GM18508 (cell line): ENCODE measurements at regions not wholly inside any gene's neighbourhood (a gene's known extent, or its start where the extent isn't known, plus 50 kb on each side); places are given as distances from the start of the nearest gene placed in this dataset.

Experiments
- ATAC-seq: cut with Tn5 transposase; IDR thresholded peaks from one replicate; pipeline ENCODE4 v1.9.1; 2021; ENCODE audit warnings: moderate number of reproducible peaks; ENCODE audit not compliant: insufficient read depth, unreplicated experiment

DNA sequence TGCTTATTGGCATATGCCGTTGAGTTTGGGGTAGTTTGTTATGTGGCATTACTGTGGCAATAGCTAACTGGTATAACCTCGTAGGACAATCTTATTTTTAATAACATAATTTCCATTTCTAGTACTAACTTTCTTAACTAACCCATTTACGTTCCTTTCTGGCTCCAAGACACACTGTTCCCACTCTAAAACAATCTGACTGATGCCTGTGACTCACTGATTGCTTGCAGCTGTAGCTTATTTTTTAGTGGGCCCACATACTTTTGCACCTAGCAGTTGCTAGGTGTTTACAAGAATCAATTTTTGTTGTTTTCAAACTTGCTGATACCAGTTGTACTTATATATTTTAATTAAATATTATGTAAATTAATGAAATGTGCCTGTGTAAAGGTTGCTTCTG, 52.2 kb downstream of the FAT3 start:
- ATAC-seq = no peak

DNA sequence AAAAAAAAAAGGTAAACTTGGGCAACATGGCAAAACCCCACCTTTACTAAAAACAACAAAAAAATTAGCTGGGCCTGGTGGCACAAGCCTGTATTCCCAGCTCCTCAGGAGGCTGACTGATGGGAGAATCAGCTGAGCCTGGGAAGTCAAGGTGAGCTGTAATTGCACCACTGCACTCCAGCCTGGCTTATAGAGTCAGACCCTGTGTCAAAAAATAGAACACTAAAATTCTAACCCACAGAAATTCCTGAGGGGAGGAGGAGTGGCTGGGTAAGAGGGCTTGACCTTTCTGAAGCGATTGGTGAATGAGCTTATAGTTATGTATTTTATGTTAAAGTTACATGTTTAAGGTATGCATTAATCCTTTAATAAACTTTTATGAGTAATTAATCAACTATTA, 53.3 kb downstream of the FAT3 start:
- no peak for ATAC-seq

DNA sequence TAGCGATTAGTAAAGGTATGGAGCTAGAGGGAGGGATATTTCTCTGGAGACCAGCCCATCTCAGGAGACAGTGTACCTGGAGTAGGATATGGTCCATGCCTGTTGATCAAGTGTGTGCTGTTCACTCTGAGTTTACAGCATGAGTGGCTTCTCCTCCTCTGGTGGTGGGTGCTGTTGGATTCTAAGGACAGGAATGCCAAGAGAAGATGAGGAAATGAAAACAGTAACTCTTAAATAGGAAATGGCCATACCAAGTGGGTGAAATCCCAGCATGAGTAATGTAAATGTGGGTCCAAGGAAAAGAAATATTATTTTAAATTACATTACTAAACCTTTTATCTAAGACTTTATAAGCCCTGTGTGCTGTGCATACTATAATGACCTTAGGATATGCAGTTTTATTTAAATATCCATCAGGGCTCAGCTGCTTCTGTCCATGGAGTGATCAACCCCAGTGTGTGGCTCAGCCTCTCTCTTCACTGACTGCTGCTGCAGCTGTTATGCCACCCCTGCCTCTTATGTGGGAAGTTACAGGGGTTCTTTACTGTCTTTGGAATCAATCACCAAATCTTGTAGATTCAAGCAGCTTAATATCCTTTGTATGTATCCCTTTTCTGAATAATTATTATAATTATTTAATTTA, 54.3 kb downstream of the FAT3 start:
- ATAC-seq = no peak

DNA sequence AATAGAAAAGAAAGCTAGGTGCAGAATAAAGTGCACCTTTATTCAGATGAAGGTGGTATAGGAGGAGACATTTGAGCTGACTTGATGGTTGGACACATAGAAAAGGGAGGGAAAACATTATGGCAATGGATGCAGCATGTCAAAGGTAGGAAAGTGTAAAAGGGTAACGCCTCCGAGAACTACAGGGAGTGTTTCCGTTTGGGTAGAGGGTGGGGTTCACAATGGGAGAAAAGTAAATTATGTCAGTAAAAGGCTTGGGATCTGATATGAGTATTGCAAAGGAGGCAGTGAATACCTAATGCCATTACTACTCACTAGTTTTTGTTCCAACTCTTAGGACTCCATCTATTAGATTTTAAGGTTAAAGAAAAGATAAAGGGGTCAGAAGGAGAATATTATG, 59.5 kb downstream of the FAT3 start:
- no peak for ATAC-seq

DNA sequence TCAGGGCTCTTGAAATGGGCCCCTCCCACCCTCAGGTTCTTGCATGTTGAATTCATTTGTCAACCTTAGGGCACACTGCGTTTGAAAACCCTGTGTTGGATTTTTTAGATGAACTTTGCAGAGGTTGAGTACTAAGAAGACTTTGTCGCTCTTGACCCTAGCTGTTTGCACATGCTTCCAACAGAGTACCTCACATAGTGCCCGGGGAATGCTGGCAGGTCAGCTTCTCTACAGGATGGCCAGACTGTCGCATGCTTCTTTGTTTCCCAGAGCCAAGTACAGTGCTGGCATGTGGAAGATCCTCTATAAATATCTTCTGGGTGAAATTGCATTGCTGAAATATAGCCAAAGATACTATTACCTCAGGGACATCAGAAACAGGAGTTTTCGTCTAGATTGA, 59.9 kb downstream of the FAT3 start:
- no peak for ATAC-seq

DNA sequence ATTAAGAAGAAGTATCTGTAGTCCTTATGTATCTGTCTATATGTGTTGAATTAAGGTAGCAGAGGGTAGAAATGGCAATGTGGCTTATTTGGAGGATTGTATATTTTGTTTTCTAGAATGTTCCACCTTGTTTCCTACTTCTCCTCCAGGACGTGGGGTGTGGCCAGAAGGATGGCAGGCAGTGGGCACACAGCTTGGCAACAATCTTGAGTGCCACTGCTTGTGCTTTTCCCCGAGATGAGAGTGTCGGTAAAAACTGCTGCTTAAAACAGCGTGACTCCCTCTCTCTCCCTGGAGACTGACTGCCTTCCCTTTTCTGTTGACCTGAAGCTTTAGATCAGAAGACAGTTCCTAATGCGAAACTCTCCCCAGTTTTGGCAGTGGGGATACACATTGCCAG, 61.2 kb downstream of the FAT3 start:
- ATAC-seq = no peak

DNA sequence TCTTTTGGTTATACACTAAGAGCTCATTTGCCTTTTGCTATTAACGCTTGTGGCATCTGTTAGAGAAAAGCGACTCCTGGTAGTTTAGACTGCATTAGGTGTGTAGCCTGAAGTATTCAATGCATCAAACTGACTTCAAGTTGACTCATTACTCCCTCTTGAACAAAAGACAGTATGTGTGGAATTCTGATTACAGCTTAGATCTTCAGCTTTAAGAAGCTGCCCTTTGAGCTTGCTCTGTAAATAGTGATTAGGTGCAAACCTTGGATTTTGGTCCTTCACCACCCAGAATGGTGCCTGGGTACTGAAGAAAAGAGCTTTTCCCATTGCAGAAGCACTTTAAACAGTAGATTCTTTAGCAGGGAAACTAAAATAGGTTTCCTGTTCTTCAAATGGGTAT, 62.1 kb downstream of the FAT3 start:
- ATAC-seq = no peak

DNA sequence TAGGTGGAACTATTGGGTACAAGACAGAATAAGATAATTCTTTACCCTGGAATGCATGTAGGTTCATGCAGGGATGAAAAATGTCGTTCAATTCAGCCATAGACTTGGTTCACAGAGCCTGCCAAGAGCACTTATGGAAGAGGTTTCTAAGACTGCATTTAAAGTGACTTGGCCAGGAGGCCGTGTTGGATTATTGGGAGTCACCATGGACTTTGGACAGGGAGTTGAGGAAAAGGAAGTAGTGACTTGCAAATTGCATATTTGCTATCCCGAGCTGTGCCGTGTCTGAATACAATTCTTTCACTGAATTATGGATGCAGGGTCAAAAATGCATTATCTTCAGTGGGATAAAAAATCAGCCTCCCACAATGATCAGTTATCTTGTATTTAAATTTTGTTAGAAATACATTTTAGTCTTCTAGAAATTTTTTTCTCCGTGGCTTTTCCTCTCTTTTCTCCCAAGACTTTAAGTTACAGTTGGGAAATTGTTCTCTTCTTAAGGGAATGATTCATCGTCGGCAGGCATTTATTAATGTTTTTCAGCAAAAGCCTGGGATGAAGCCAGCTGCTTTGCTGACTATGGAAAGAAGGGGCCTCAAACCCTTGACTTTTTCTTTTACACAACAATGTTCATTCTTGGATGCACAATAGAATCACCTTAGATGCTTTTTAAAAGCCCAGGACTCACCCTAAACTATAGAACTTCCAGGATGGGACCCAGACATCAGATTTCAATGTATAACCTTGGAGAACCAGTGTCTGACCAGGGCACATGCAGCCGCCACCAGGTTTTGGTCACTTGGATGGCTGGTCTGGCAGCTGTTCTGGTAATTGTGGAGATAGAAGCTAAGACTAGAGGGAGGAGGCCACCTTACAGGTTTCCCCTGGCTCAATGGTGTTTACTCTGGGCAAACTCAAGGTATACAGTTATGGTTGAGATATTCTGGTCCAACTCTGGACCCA, 70.8 kb downstream of the FAT3 start:
- no peak for ATAC-seq

DNA sequence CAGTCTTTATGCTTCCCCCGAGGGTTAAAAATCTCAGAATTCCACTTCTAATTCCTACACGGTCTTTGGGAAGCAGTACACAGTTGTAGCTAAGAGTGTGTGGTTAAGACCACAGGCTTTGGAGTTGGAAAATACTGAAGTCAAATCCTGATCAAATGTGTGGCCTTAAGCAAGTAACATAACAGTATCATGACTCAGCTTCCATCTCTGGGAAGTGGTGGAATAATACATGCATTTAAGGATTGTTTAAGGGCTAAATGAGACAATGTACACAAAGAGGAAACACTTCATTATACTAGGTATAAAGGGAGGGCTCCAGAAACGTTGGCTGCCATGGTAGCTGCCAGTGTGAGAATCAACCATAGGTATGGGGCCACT, 71.5 kb downstream of the FAT3 start:
- ATAC-seq = no peak

DNA sequence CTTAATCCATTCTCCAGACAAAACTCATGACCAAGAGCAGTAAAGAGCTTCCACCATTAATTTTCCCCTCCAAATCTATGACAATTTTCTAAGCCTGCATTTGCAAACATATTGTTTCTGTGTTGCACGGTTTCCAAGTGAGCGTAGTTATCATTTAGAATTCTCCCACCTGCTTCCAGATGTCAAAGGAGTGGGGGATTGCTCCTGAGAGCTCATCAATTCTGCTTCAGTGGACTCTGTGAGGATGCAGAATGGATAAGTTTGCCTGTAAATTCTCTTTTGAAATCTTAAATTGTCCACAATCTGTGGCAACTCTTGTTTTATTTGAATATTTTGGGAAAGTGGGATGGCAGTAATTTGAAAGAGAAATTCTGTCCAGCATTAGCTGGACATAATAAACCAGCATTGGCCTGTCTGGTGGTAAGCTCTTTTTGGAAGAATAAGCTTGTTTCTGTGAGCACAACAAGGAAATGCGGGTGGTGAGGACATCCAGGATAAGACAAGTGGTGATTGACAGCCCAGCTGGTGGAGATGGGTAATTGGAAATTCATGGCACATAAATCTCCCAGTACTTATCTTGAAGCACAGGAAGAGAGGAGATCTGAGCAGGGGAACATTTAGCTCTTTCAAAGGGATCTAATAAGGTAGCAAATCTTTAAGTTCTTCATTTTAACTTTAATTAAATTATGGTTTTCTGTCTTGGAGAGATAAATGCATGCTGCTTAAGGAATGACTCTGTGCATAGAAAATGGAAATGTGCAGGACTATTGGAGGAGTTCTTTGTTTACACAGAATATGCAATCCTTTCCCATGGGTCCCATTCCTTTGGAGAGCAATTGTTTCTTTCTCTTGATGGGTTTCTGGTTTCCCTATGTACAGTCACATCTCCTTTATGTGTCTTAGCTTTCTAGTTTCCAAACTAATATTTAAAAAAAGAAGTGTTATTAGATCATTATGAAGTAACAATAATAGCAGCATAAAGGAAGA, 73.2 kb downstream of the FAT3 start:
- ATAC-seq = no peak

DNA sequence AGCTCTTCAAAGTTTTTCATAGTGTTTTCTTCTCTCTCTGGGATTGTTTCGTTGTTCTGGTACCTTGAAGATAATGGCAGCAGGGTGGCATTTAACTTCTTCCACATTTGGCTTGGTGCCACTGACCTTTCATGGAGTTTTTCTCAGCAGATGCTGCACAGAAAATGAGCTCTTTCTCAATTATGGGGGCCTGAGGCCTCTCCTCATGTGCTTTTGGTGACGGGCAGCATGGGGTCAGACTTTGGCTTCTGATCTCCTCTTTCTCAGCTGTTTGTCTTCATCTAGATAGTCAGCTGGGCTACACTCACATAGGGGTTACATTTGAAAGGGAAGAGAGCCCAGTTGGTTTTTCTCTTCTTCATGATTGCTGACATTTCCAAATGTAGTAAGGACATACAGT, 76.3 kb downstream of the FAT3 start:
- no peak for ATAC-seq

DNA sequence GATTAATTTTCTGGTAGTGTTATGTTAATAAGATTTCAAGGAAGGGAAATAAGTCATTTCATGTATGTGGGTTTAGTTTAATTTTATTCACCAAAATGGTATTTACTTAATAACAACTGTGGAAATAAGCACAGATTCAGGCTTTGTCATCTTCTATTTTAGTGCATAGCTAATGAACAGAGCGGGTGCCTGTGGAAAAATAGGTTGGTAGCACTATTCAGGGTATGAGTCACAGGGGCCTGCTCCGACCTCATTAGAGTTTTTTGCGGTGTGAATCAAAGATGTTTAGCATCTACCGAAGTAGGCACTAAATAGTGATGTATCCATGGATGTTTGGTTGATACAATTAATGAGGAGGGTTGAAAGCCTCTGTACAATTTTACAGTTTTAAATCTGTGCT, 78.2 kb downstream of the FAT3 start:
- no peak for ATAC-seq

DNA sequence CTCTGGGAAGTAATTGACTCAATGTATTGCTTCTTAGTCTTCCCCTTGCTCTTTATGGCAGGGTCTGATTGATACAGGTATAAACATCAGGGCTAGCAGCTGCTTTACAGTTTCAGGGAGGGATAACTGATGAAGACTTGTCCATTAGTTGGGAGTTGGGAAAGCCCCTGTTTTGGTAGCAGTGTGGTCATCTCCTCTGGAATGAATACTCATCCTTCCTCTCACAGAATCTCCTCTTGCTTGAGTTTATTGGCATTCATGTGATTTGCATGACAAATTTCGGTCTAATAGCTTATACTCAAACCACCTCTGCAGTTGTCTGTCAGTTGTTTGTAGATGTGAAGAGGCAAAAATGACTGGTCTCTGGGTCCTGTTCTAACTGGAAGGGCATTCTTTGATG, 79.7 kb downstream of the FAT3 start:
- ATAC-seq = no peak

DNA sequence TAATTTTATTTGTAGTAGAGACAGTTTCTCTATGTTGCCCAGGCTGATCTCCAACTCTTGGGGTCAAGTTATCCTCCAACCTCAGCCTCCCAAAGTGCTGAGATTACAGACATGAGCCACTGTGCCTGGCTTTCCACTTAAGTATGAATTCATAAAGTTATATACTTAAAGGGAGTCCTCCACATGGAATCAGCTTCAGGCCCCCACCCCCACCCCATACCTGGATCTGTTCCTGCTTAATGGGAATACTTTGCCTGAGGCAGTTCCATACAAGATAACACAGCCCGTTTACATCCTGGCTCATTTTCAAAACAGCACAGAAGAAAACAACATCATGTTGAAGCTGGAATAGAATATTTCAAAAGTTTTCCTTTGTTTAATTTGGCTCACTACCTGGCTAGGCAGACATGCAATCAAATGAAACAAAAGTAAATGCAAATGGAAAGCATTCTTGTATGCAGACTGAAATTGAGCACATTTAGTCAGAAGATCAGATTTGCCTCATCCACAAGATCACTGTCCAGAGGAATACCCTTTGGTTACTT, 82.4 kb downstream of the FAT3 start:
- ATAC-seq = no peak

DNA sequence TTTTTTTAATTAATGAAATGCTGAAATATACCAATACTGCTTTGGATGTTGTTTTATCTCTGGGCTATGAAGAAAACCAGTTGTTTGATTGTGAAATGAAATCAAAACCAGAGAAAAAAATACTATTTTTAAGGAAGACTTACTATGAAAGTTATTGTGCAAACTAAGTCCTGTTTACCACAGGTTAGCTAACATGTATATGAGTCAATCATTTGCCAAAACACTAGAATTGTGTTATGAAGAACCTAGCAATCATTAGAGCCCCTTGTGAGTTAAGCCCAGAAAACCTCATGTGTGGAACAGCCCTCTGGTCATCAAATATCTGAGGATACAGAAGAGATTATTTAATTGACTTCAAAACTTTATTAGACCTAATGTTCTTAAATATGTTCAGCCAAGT, 83.7 kb downstream of the FAT3 start:
- no peak for ATAC-seq

DNA sequence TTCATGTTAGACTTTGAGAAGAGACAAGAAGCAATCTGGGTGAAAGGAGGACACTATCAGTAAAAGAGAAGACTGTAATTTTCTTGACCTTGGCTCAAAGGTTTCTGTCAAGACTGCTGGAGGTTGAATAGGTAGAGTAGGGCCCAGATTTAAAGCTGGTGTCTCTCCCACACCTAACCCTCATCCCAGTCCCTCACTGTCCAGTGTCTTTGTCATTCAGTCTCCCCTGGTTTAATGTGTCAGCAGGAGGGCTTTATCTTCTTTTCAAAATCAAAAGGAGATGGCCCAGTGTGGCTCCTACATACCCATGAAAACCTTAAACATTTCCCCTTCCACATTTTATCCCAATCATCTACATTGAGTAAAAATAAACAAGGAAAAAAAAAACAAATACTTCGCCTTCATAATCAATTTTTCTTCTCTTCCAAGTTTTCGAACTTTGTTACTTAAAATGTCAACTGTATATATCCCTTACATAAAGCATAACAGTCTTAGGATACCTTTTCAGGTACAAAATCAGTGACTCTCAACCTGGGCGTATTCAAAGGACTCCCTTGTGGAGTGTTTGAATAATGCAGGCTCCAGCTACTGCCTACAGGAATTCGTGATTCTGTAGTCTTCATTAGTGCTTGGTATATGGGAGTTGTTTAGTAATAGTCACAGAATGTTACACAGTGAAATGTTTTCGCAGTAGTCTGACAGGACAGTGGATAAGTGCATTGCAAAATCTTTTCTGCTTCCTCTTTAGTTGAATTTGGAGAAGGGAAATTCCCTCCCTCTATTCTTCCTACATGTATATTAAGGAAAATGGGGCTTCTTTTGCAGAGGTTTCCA, 87.2 kb downstream of the FAT3 start:
- ATAC-seq = no peak

DNA sequence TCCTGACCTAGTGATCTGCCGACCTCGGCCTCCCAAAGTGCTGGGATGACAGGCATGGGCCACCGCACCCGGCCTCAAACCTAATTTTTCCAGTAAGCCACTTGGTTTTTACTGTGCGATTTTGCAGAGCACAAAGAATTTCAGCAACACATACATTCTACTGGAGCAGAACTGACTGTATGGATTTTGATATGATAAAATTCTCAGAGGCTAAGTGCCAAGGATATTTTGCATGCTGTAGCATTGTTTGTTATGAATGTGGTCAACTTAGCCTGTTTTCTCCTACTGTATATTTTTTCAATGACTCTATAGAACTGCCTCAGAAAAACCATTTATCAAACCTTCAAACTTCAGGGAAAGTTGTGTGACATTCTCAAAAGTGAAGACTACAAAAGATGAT, 89.2 kb downstream of the FAT3 start:
- ATAC-seq = no peak

DNA sequence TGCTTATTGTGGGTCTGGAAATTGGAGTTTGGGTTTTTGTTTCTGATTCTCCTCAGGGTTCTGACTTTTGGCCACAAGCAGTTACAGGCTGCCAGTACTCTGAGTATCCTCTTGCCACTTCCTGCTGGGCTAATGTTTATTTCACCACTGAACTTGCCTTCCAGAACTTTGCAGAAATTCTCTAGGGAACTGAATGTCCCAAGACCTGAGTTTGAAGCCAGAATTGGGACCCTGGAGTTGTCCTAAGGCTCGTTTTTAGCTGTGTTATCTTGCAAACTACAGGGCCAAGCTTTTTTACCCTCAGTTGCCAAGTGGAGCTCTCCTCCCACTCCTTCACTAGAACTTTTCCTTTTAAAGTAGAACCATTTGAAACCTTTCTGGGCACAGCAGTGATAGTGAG, 89.9 kb downstream of the FAT3 start:
- ATAC-seq = no peak

DNA sequence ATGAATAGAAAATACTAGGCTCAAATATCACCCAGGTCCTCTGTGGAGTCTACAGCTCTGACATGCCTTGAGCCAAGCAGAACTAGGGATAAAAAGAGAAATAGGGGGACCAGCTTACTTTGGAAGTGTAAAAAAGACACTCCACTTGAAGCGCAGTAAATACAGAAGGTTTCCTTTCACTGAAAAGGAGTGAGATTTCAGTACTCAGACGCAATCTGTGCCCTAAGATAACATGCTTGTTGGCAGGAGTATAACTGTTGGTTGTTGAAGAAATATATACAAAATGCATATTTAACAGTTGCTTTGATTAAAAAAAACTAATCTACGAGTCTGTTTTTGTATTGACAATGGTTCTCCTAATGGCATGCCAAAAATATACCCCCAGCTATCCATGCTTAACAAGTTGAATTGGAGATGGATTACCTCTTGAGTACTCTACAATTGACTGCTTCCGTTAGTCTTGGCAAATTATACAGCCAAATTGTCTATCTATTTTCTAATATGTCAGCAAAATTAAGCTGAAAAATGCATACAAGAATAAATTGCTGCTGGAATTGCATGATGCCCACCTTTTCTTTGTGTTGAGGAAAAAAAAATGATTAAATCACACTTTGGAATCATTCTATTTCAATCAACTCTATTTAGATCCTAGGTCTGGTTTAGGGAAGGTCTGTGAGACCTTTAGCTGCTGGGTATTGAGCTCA, 91.6 kb downstream of the FAT3 start:
- ATAC-seq = no peak
